Erythroblast (primary cell): ENCODE measurements at regions not wholly inside any gene's neighbourhood (a gene's known extent, or its start where the extent isn't known, plus 50 kb on each side); places are given as distances from the start of the nearest gene placed in this dataset.

Source experiments
- GATA1 ChIP-seq: IDR thresholded peaks from 2 replicates; pipeline ENCODE4 v1.6.1; 2011; ENCODE audit warnings: low read depth, mild to moderate bottlenecking, control low read depth, low read length, moderate library complexity
- POLR2A ChIP-seq: IDR thresholded peaks from 2 replicates; pipeline ENCODE4 v1.6.1; 2011; ENCODE audit warnings: mild to moderate bottlenecking, low read length

DNA sequence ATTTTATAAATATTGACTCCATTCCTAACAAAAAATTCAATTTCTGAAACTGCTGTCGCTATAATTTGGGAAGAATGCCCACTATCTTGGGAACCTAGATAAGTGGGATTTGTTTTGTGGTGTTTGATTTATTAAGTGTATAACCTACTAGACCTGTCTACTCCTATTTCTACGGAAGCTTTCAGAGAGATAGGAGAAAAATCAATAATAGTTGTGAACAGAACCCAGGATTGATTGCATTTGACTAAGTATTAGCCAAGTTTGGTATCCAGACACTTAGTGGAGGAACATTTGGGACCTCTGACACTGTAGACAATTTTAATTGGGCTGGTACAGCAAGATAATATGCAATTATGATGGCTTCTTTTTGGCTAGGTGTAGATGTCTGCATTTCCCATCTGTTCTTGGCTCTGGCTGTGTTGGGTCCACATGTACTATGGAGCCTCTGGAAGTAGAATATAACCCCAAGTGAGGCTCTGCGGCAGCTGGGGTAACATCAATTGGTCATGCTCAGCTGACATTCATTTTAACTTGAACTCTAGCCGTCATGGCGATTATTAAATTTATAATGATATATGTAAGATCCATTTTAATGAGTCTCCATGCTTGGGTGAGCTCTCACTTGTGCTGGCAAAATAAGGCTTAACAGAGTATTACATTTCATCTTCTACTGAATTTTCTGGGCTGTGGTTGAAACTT, 111.5 kb upstream of the E2F8 start:
- TF ChIP-seq POLR2A: no peak
- TF ChIP-seq GATA1: no peak
